ENCODE measurements at regions not wholly inside any gene's neighbourhood (a gene's known extent, or its start where the extent isn't known, plus 50 kb on each side); places are given as distances from the start of the nearest gene placed in this dataset.

DNA sequence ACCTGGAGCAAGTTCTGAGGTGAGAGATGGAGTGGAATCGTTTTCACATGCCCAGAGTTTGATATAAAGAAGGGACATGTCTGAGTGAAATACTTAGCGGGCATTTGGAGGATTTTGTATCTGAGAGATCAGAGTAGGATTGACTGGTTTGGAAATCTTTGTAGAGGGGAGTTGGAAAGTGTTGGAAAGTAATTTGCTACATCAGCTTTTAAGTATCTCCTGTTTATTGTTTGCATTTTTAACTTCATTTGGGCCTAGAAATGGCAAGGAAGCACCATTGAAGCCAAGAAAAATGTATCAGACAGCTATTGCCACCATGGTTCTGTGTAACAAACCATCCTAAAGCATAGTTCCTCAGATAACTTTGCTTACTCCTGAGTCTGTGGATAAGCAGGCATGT lies 1015.1 kb upstream of the EEF2KMT start:
- TF ChIP-seq FOXP2 (optimal IDR thresholded peaks at IDR 0.05; ENCODE audit: borderline replicate concordance, extremely low read depth, extremely low read length, insufficient read depth) (no peak), TAF1 (IDR thresholded peaks at IDR 0.05; ENCODE audit: borderline replicate concordance, insufficient read depth, low read length) (no peak), SIN3A (IDR thresholded peaks at IDR 0.05; ENCODE audit: borderline replicate concordance, insufficient read depth, low read length) (no peak)
- TF ChIP-seq, protein P1, sequence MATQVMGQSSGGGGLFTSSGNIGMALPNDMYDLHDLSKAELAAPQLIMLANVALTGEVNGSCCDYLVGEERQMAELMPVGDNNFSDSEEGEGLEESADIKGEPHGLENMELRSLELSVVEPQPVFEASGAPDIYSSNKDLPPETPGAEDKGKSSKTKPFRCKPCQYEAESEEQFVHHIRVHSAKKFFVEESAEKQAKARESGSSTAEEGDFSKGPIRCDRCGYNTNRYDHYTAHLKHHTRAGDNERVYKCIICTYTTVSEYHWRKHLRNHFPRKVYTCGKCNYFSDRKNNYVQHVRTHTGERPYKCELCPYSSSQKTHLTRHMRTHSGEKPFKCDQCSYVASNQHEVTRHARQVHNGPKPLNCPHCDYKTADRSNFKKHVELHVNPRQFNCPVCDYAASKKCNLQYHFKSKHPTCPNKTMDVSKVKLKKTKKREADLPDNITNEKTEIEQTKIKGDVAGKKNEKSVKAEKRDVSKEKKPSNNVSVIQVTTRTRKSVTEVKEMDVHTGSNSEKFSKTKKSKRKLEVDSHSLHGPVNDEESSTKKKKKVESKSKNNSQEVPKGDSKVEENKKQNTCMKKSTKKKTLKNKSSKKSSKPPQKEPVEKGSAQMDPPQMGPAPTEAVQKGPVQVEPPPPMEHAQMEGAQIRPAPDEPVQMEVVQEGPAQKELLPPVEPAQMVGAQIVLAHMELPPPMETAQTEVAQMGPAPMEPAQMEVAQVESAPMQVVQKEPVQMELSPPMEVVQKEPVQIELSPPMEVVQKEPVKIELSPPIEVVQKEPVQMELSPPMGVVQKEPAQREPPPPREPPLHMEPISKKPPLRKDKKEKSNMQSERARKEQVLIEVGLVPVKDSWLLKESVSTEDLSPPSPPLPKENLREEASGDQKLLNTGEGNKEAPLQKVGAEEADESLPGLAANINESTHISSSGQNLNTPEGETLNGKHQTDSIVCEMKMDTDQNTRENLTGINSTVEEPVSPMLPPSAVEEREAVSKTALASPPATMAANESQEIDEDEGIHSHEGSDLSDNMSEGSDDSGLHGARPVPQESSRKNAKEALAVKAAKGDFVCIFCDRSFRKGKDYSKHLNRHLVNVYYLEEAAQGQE (IDR thresholded peaks at IDR 0.05; ENCODE audit: insufficient read depth in 1 of 2, low read depth in 2 of 2, low read length in 2 of 2): no peak
